ENCODE measurements at regions not wholly inside any gene's neighbourhood (a gene's known extent, or its start where the extent isn't known, plus 50 kb on each side); places are given as distances from the start of the nearest gene placed in this dataset.

GRCh38 chr5:44697025-44697424 is 111.7 kb upstream of the MRPS30 start:
- Histone ChIP-seq H3K27ac (ENCODE audit: low read length) (no peak overlapping the region), H3K4me3 (ENCODE audit: low read depth in 2 of 2, low read length in 2 of 2) (no peak overlapping the region), H3K4me1 (ENCODE audit: control insufficient read depth, insufficient read depth, low read length) (no peaks in the 10 kb centered on the region), H3K9me3 (ENCODE audit: control insufficient read depth, insufficient read depth, low read depth, low read length) (no peaks in the 10 kb centered on the region), H3K27me3 (ENCODE audit: control insufficient read depth, insufficient read depth, low read length) (no peaks in the 10 kb centered on the region), H3K36me3 (ENCODE audit: control insufficient read depth, insufficient read depth, low read length) (no peaks in the 10 kb centered on the region)
- no TSS peak for BruUV-seq (replicated peaks)
- no peak for TF ChIP-seq CTCF (IDR thresholded peaks at IDR 0.05)
- no peak for TF ChIP-seq TCF7L2 (IDR thresholded peaks at IDR 0.05; ENCODE audit: low read depth, low read length)
- TF ChIP-seq SIN3A (IDR thresholded peaks at IDR 0.05; ENCODE audit: borderline replicate concordance, insufficient read depth, low read depth, low read length), result no peak
- no peak for TF ChIP-seq POLR2AphosphoS5 (IDR thresholded peaks at IDR 0.05; ENCODE audit: low read depth, low read length)
- no peak for TF ChIP-seq REST (IDR thresholded peaks at IDR 0.05; ENCODE audit: insufficient read depth in 1 of 2, low read depth in 2 of 2, low read length in 1 of 2)
- in situ Hi-C loops (cut with HindIII; ENCODE audit: low pct_unique_long_range_greater_than_20kb, low sequenced_read_pairs), result no loop called here
- no peak for DNase-seq (ENCODE audit: low read depth, low spot score)
- ChIA-PET CTCF (no interaction called here), POLR2A (no interaction called here)
- intact Hi-C loops (cut with micrococcal nuclease; ENCODE audit: unreplicated experiment), result no loop called here
- no peak for ATAC-seq

- no peak overlapping the region for H3K4me3 ChIP-seq (ENCODE audit: low read depth in 2 of 2, low read length in 2 of 2)
- no peak for ATAC-seq
- CTCF ChIA-PET, result no interaction called here
- H3K27ac ChIP-seq (ENCODE audit: low read length), result no peak overlapping the region
- no peaks in the 10 kb centered on the region for H3K9me3 ChIP-seq (ENCODE audit: control insufficient read depth, insufficient read depth, low read depth, low read length)
- H3K27me3 ChIP-seq (ENCODE audit: control insufficient read depth, insufficient read depth, low read length), result no peaks in the 10 kb centered on the region
- POLR2A ChIA-PET, result no interaction called here
- no peaks in the 10 kb centered on the region for H3K36me3 ChIP-seq (ENCODE audit: control insufficient read depth, insufficient read depth, low read length)
- no peaks in the 10 kb centered on the region for H3K4me1 ChIP-seq (ENCODE audit: control insufficient read depth, insufficient read depth, low read length)
- no peak for DNase-seq (ENCODE audit: low read depth, low spot score)
- in situ Hi-C loops (cut with HindIII; ENCODE audit: low pct_unique_long_range_greater_than_20kb, low sequenced_read_pairs) (no loop called here), intact Hi-C loops (cut with micrococcal nuclease; ENCODE audit: unreplicated experiment) (no loop called here)
- no peak for TF ChIP-seq CTCF (IDR thresholded peaks at IDR 0.05)
- no peak for TF ChIP-seq TCF7L2 (IDR thresholded peaks at IDR 0.05; ENCODE audit: low read depth, low read length)
- no peak for TF ChIP-seq POLR2AphosphoS5 (IDR thresholded peaks at IDR 0.05; ENCODE audit: low read depth, low read length)
- TF ChIP-seq SIN3A (IDR thresholded peaks at IDR 0.05; ENCODE audit: borderline replicate concordance, insufficient read depth, low read depth, low read length), result no peak
- TF ChIP-seq REST (IDR thresholded peaks at IDR 0.05; ENCODE audit: insufficient read depth in 1 of 2, low read depth in 2 of 2, low read length in 1 of 2), result no peak
- no TSS peak for BruUV-seq (replicated peaks)
Measured at GRCh38 chr5:44695259-44695658, 113.5 kb upstream of the MRPS30 start.
